ENCODE measurements at regions not wholly inside any gene's neighbourhood (a gene's known extent, or its start where the extent isn't known, plus 50 kb on each side); places are given as distances from the start of the nearest gene placed in this dataset.

- H3K27ac ChIP-seq (ENCODE audit: low read depth, low read length): no peak overlapping the region
- no peaks in the 10 kb centered on the region for H3K9me3 ChIP-seq (ENCODE audit: control insufficient read depth in 1 of 2, low read length in 2 of 2)
- ChIA-PET POLR2A (ENCODE audit: partially characterized antibody) (no interaction called here), CTCF (ENCODE audit: partially characterized antibody) (interaction anchor here (1.0 kb wide), 1 partner anchor 21 kb away, joined by 3 read pairs; no protein-coding TSS in a partner anchor)
- H3K4me1 ChIP-seq (ENCODE audit: insufficient read depth, low read length): peaks cover 17% of the 10 kb centered on the region
- H3K4me3 Mint-ChIP-seq: no peak overlapping the region
- H3K36me3 Mint-ChIP-seq: no peaks in the 10 kb centered on the region
- no peaks in the 10 kb centered on the region for H3K9me3 Mint-ChIP-seq
- H3K27me3 Mint-ChIP-seq: no peaks in the 10 kb centered on the region
- peaks cover 15 to 29% (median 22%) of the 10 kb centered on the region in 4 donors for H3K4me1 Mint-ChIP-seq
- H3K27ac Mint-ChIP-seq: peak overlapping the region in 4 of 7 donors; percentile 23 to 72 (median 50)
- no peaks in the 10 kb centered on the region for H3K36me3 ChIP-seq (ENCODE audit: insufficient read depth, low read length)
- no peaks in the 10 kb centered on the region for H3K27me3 ChIP-seq (ENCODE audit: insufficient read depth, low read length)
- intact Hi-C loops (cut with micrococcal nuclease): no loop called here
- DNase-seq: no peak
- no peak overlapping the region for H3K4me3 ChIP-seq (ENCODE audit: low read length in 2 of 2)
Measured at GRCh38 chr5:110027527-110028322, 338.0 kb downstream of the MAN2A1 start.

- no peak overlapping the region for H3K4me3 ChIP-seq (ENCODE audit: low read length in 2 of 2)
- no peak overlapping the region for H3K27ac ChIP-seq (ENCODE audit: low read depth, low read length)
- ChIA-PET CTCF (ENCODE audit: partially characterized antibody) (interaction anchor here (0.8 to 1.4 kb wide), 3 partner anchors 8 to 22 kb away, joined by 3 to 4 read pairs (median 3); no protein-coding TSS in a partner anchor), POLR2A (ENCODE audit: partially characterized antibody) (no interaction called here)
- Mint-ChIP-seq H3K9me3 (peaks cover 0 to 3% (median 0%) of the 10 kb centered on the region in 8 donors), H3K27ac (peak overlapping the region in 3 of 7 donors; percentile 3 to 49 (median 29)), H3K4me3 (peak overlapping the region in 2 of 8 donors; percentile 18 to 27), H3K36me3 (no peaks in the 10 kb centered on the region), H3K27me3 (no peaks in the 10 kb centered on the region), H3K4me1 (peaks cover 15 to 29% (median 22%) of the 10 kb centered on the region in 4 donors)
- peak in 4 of 5 donors; percentile 26 to 33 (median 30) for DNase-seq
- H3K9me3 ChIP-seq (ENCODE audit: control insufficient read depth in 1 of 2, low read length in 2 of 2): no peaks in the 10 kb centered on the region
- no peaks in the 10 kb centered on the region for H3K27me3 ChIP-seq (ENCODE audit: insufficient read depth, low read length)
- H3K4me1 ChIP-seq (ENCODE audit: insufficient read depth, low read length): peaks cover 17% of the 10 kb centered on the region
- intact Hi-C loops (cut with micrococcal nuclease): loop anchor here (1.0 to 10.0 kb wide), 2 partner anchors 10 to 437 kb away; no protein-coding TSS in a partner anchor
- no peaks in the 10 kb centered on the region for H3K36me3 ChIP-seq (ENCODE audit: insufficient read depth, low read length)
Measured at GRCh38 chr5:110031402-110032140, 341.8 kb downstream of the MAN2A1 start.

- H3K36me3 ChIP-seq (ENCODE audit: insufficient read depth, low read length): no peaks in the 10 kb centered on the region
- H3K4me1 ChIP-seq (ENCODE audit: insufficient read depth, low read length): peaks cover 17% of the 10 kb centered on the region
- H3K9me3 ChIP-seq (ENCODE audit: control insufficient read depth in 1 of 2, low read length in 2 of 2): no peaks in the 10 kb centered on the region
- DNase-seq: no peak
- CTCF ChIA-PET (ENCODE audit: partially characterized antibody): interaction anchor here (1.3 kb wide), 1 partner anchor 22 kb away, joined by 3 read pairs; no protein-coding TSS in a partner anchor
- Mint-ChIP-seq H3K27me3 (no peaks in the 10 kb centered on the region), H3K4me3 (no peak overlapping the region), H3K27ac (no peak overlapping the region), H3K9me3 (peaks cover 0 to 3% (median 0%) of the 10 kb centered on the region in 8 donors), H3K36me3 (no peaks in the 10 kb centered on the region), H3K4me1 (peaks cover 15 to 29% (median 22%) of the 10 kb centered on the region in 4 donors)
- no peak overlapping the region for H3K27ac ChIP-seq (ENCODE audit: low read depth, low read length)
- H3K27me3 ChIP-seq (ENCODE audit: insufficient read depth, low read length): no peaks in the 10 kb centered on the region
- intact Hi-C loops (cut with micrococcal nuclease): loop anchor here (10.0 kb wide), 1 partner anchor 438 kb away; no protein-coding TSS in a partner anchor
- no peak overlapping the region for H3K4me3 ChIP-seq (ENCODE audit: low read length in 2 of 2)
- POLR2A ChIA-PET (ENCODE audit: partially characterized antibody): interaction anchor here (0.7 kb wide), 1 partner anchor 226 kb away, joined by 3 read pairs; no protein-coding TSS in a partner anchor
Measured at GRCh38 chr5:110032376-110032775, 342.6 kb downstream of the MAN2A1 start.

GRCh38 chr5:110034056-110034600 is 344.4 kb downstream of the MAN2A1 start:
- H3K27ac ChIP-seq (ENCODE audit: low read depth, low read length): no peak overlapping the region
- no peak for DNase-seq
- H3K27ac Mint-ChIP-seq: peak overlapping the region in 1 of 7 donors; percentile 52
- H3K4me3 Mint-ChIP-seq: no peak overlapping the region
- ChIA-PET POLR2A (ENCODE audit: partially characterized antibody) (no interaction called here), CTCF (ENCODE audit: partially characterized antibody) (interaction anchor here (0.9 to 1.8 kb wide), 2 partner anchors 11 to 112 kb away, joined by 3 read pairs; no protein-coding TSS in a partner anchor)
- H3K36me3 Mint-ChIP-seq: no peaks in the 10 kb centered on the region
- no peaks in the 10 kb centered on the region for H3K9me3 ChIP-seq (ENCODE audit: control insufficient read depth in 1 of 2, low read length in 2 of 2)
- H3K9me3 Mint-ChIP-seq: peaks cover 0 to 3% (median 0%) of the 10 kb centered on the region in 8 donors
- intact Hi-C loops (cut with micrococcal nuclease): loop anchor here (10.0 kb wide), 1 partner anchor 439 kb away; no protein-coding TSS in a partner anchor
- peaks cover 17% of the 10 kb centered on the region for H3K4me1 ChIP-seq (ENCODE audit: insufficient read depth, low read length)
- no peaks in the 10 kb centered on the region for H3K36me3 ChIP-seq (ENCODE audit: insufficient read depth, low read length)
- H3K27me3 ChIP-seq (ENCODE audit: insufficient read depth, low read length): no peaks in the 10 kb centered on the region
- H3K4me3 ChIP-seq (ENCODE audit: low read length in 2 of 2): no peak overlapping the region
- peaks cover 9 to 22% (median 16%) of the 10 kb centered on the region in 4 donors for H3K4me1 Mint-ChIP-seq
- no peaks in the 10 kb centered on the region for H3K27me3 Mint-ChIP-seq

GRCh38 chr5:110038297-110038997 is 348.7 kb downstream of the MAN2A1 start:
- Mint-ChIP-seq H3K27ac (no peak overlapping the region), H3K4me1 (peaks cover 7 to 8% (median 8%) of the 10 kb centered on the region in 4 donors), H3K9me3 (peaks cover 0 to 19% (median 2%) of the 10 kb centered on the region in 8 donors), H3K4me3 (no peak overlapping the region), H3K27me3 (no peaks in the 10 kb centered on the region), H3K36me3 (no peaks in the 10 kb centered on the region)
- DNase-seq: no peak
- no peaks in the 10 kb centered on the region for H3K27me3 ChIP-seq (ENCODE audit: insufficient read depth, low read length)
- H3K4me1 ChIP-seq (ENCODE audit: insufficient read depth, low read length): peaks cover 7% of the 10 kb centered on the region
- no peaks in the 10 kb centered on the region for H3K36me3 ChIP-seq (ENCODE audit: insufficient read depth, low read length)
- ChIA-PET POLR2A (ENCODE audit: partially characterized antibody) (no interaction called here), CTCF (ENCODE audit: partially characterized antibody) (interaction anchor here (1.3 kb wide), 1 partner anchor 16 kb away, joined by 3 read pairs; no protein-coding TSS in a partner anchor)
- H3K4me3 ChIP-seq (ENCODE audit: low read length in 2 of 2): no peak overlapping the region
- intact Hi-C loops (cut with micrococcal nuclease): loop anchor here (10.0 kb wide), 1 partner anchor 444 kb away; no protein-coding TSS in a partner anchor
- H3K27ac ChIP-seq (ENCODE audit: low read depth, low read length): no peak overlapping the region
- no peaks in the 10 kb centered on the region for H3K9me3 ChIP-seq (ENCODE audit: control insufficient read depth in 1 of 2, low read length in 2 of 2)

- Histone ChIP-seq H3K27ac (ENCODE audit: low read depth, low read length) (no peak overlapping the region), H3K9me3 (ENCODE audit: control insufficient read depth in 1 of 2, low read length in 2 of 2) (no peaks in the 10 kb centered on the region), H3K27me3 (ENCODE audit: insufficient read depth, low read length) (no peaks in the 10 kb centered on the region), H3K4me1 (ENCODE audit: insufficient read depth, low read length) (peaks cover 9% of the 10 kb centered on the region), H3K4me3 (ENCODE audit: low read length in 2 of 2) (no peak overlapping the region), H3K36me3 (ENCODE audit: insufficient read depth, low read length) (no peaks in the 10 kb centered on the region)
- ChIA-PET CTCF (ENCODE audit: partially characterized antibody) (interaction anchor here (1.0 kb wide), 1 partner anchor 9 kb away, joined by 3 read pairs; no protein-coding TSS in a partner anchor), POLR2A (ENCODE audit: partially characterized antibody) (no interaction called here)
- Mint-ChIP-seq H3K36me3 (peaks cover 0 to 5% of the 10 kb centered on the region in 2 donors), H3K27me3 (no peaks in the 10 kb centered on the region), H3K4me3 (no peak overlapping the region), H3K4me1 (peaks cover 7 to 11% (median 9%) of the 10 kb centered on the region in 4 donors), H3K9me3 (peaks cover 0 to 34% (median 13%) of the 10 kb centered on the region in 8 donors), H3K27ac (no peak overlapping the region)
- intact Hi-C loops (cut with micrococcal nuclease): no loop called here
- DNase-seq: no peak
Measured at GRCh38 chr5:110040178-110040577, 350.5 kb downstream of the MAN2A1 start.
